ENCODE measurements at regions not wholly inside any gene's neighbourhood (a gene's known extent, or its start where the extent isn't known, plus 50 kb on each side); places are given as distances from the start of the nearest gene placed in this dataset.
"Not testable (repeated sequence)": the region's sequence is repeated elsewhere in the genome, so short reads cannot be mapped to it uniquely, and the experiment has no call there.

DNA sequence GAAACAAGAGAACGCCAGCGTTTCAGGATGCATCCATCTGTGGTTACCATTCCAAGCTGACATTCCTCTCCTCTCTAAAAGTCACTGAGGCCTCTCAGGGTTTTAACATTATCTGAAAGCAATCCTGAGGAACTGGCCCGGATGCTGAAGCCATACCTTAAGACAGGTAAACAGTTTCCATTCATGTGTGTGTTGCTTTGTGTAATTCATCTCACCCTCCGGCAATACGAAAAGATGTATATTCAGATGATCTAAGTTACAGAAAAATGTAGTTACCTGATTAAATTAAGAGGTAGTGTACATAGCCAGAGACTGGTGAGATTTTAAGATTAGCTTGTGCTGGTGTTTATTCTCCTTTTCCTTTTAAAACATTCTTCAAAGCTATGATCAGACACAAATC, 68.4 kb upstream of the BACH2 start:
- TF ChIP-seq, protein P1, sequence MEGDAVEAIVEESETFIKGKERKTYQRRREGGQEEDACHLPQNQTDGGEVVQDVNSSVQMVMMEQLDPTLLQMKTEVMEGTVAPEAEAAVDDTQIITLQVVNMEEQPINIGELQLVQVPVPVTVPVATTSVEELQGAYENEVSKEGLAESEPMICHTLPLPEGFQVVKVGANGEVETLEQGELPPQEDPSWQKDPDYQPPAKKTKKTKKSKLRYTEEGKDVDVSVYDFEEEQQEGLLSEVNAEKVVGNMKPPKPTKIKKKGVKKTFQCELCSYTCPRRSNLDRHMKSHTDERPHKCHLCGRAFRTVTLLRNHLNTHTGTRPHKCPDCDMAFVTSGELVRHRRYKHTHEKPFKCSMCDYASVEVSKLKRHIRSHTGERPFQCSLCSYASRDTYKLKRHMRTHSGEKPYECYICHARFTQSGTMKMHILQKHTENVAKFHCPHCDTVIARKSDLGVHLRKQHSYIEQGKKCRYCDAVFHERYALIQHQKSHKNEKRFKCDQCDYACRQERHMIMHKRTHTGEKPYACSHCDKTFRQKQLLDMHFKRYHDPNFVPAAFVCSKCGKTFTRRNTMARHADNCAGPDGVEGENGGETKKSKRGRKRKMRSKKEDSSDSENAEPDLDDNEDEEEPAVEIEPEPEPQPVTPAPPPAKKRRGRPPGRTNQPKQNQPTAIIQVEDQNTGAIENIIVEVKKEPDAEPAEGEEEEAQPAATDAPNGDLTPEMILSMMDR (conservative IDR thresholded peaks at IDR 0.05; ENCODE audit: control insufficient read depth, insufficient read depth, low read depth, low read length), result no peak
- H3K4me3 ChIP-seq (ENCODE audit: control insufficient read depth, low read depth, low read length), result no peak overlapping the region

DNA sequence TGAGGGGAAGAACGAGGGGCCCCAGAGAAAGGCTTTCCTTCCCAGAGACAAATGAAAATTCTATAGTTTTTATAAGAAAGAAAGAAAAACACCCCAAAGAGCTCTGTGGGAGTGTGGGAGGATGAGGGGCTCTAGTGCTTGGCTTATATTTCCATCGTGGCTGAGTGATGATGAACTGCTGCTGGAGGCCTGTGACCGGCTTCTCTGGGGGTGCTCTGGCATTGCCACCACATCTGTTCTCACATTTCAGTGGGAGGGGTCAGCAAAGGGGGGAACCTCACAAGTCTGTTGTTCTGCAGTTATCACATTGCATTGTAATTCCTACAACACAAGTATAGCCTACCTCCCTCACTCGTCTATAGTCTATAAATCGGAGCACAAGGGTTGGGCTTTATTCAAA, 67.6 kb upstream of the BACH2 start:
- TF ChIP-seq, protein P1 (conservative IDR thresholded peaks at IDR 0.05; ENCODE audit: control insufficient read depth, insufficient read depth, low read depth, low read length), result no peak
- DNase-seq (ENCODE audit: low read depth), result no peak
- H3K4me3 ChIP-seq (ENCODE audit: control insufficient read depth, low read depth, low read length), result no peak overlapping the region

More for the DNA sequence above, 68.4 kb upstream of the BACH2 start:
- DNase-seq (ENCODE audit: low read depth), result no peak

- no peak overlapping the region for H3K4me3 ChIP-seq (ENCODE audit: control insufficient read depth, low read depth, low read length)
- DNase-seq (ENCODE audit: low read depth), result peak; percentile 88
- TF ChIP-seq, protein P1 (conservative IDR thresholded peaks at IDR 0.05; ENCODE audit: control insufficient read depth, insufficient read depth, low read depth, low read length), result no peak
Observed at GRCh38 chr6:90362318-90362717, 65.7 kb upstream of the BACH2 start.

DNA sequence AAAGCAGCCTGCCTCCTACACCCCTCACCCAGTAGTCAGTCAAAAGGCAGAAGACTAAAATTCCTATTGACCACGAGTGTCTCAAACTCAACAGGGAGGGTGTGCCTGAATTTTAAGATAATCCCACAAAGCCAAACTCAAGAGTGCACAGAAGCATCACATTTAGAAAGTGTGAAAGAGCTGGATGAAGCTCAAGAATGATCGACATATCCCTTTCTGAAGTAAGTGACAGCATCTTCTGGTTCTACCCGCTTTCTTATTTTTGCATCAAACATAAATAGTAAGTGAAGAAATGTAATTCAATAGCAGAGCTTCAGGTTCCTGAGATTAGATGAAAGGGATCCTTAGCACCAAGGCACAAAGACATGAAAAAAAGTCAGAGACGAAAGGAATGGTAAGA, 64.5 kb upstream of the BACH2 start:
- H3K4me3 ChIP-seq (ENCODE audit: control insufficient read depth, low read depth, low read length), result no peak overlapping the region
- TF ChIP-seq, protein P1 (conservative IDR thresholded peaks at IDR 0.05; ENCODE audit: control insufficient read depth, insufficient read depth, low read depth, low read length), result no peak
- DNase-seq (ENCODE audit: low read depth), result no peak

- not testable (repeated sequence) for H3K4me3 ChIP-seq (ENCODE audit: control insufficient read depth, low read depth, low read length); DNase-seq (ENCODE audit: low read depth)
Observed at GRCh38 chr6:90358036-90358770, 61.6 kb upstream of the BACH2 start.

GRCh38 chr6:90356012-90356421, 59.4 kb upstream of the BACH2 start:
- TF ChIP-seq, protein P1 (conservative IDR thresholded peaks at IDR 0.05; ENCODE audit: control insufficient read depth, insufficient read depth, low read depth, low read length), result no peak
- H3K4me3 ChIP-seq (ENCODE audit: control insufficient read depth, low read depth, low read length), result no peak overlapping the region
- DNase-seq (ENCODE audit: low read depth), result no peak

- H3K4me3 ChIP-seq (ENCODE audit: control insufficient read depth, low read depth, low read length), result no peak overlapping the region
- no peak for DNase-seq (ENCODE audit: low read depth)
- TF ChIP-seq, protein P1 (conservative IDR thresholded peaks at IDR 0.05; ENCODE audit: control insufficient read depth, insufficient read depth, low read depth, low read length), result no peak
Observed at GRCh38 chr6:90354961-90355360, 58.3 kb upstream of the BACH2 start.
